WTC11 (cell line): ENCODE measurements at regions not wholly inside any gene's neighbourhood (a gene's known extent, or its start where the extent isn't known, plus 50 kb on each side); places are given as distances from the start of the nearest gene placed in this dataset.

ENCODE experiments used
- ATAC-seq: fragments of 200-7000 bp; cut with Tn5 transposase; 2 replicates; pipeline ENCODE4 v1.10.0; 2021; ENCODE audit warnings: mild to moderate bottlenecking, moderate library complexity
- CTCF ChIA-PET: fragments of 300-600 bp; sonication (Branson Sonifier 250); formaldehyde crosslinking; loops from one replicate; lab custom pipeline; 2021; ENCODE audit warnings: antibody characterized with exemption; lab: Charles Lee
- POLR2A ChIA-PET: fragments of 350-600 bp; sonication (Branson Sonifier 250); formaldehyde crosslinking; loops from one replicate; lab custom pipeline; 2021; ENCODE audit warnings: antibody characterized with exemption; lab: Charles Lee
- DNase-seq: peaks from one replicate; pipeline ENCODE4 v3.0.0; 2021; ENCODE audit warnings: low spot score
- H3K27ac Mint-ChIP-seq: 2 replicates; pipeline ENCODE4 v1.8.0; 2021; ENCODE audit warnings: mixed read lengths
- H3K27me3 Mint-ChIP-seq: 2 replicates; pipeline ENCODE4 v1.8.0; 2021; ENCODE audit warnings: low read depth, mild to moderate bottlenecking, moderate library complexity, mixed read lengths
- H3K36me3 Mint-ChIP-seq: 2 replicates; pipeline ENCODE4 v1.8.0; 2021; ENCODE audit warnings: mixed read lengths
- H3K4me1 Mint-ChIP-seq: 2 replicates; pipeline ENCODE4 v1.8.0; 2022; ENCODE audit warnings: mixed read lengths
- H3K4me3 Mint-ChIP-seq: 2 replicates; pipeline ENCODE4 v1.8.0; 2021; ENCODE audit warnings: mild to moderate bottlenecking, moderate library complexity, mixed read lengths
- H3K9me3 Mint-ChIP-seq: 2 replicates; pipeline ENCODE4 v1.8.0; 2021; ENCODE audit warnings: mixed read lengths
- AR ChIP-seq: fragments of 250-450 bp; sonication (Bioruptor Pico); IDR thresholded peaks from 2 replicates; pipeline ENCODE4 v1.9.0; 2021; ENCODE audit warnings: mild to moderate bottlenecking
- CBFB ChIP-seq: sonication (generic); formaldehyde crosslinking; IDR thresholded peaks from 2 replicates; pipeline ENCODE4 v1.8.1; 2022; ENCODE audit warnings: mild to moderate bottlenecking, low read depth, missing genetic modification reagents
- CTCF ChIP-seq: fragments of 200-600 bp; IDR thresholded peaks from 2 replicates; pipeline ENCODE4 v1.8.0; 2022; ENCODE audit warnings: antibody characterized with exemption
- E2F4 ChIP-seq: sonication (generic); formaldehyde crosslinking; IDR thresholded peaks from 2 replicates; pipeline ENCODE4 v1.8.1; 2022; ENCODE audit warnings: low read depth, mild to moderate bottlenecking, moderate library complexity, missing genetic modification reagents, borderline replicate concordance
- ESRRA ChIP-seq: sonication (generic); formaldehyde crosslinking; IDR thresholded peaks from 2 replicates; pipeline ENCODE4 v1.8.1; 2022; ENCODE audit warnings: mild to moderate bottlenecking, missing genetic modification reagents, borderline replicate concordance
- HMGA2 ChIP-seq: fragments of 250-450 bp; sonication (Bioruptor Pico); IDR thresholded peaks from 2 replicates; pipeline ENCODE4 v1.4.0; 2021; ENCODE audit warnings: mild to moderate bottlenecking, moderate library complexity
- NR1H2 ChIP-seq: sonication (generic); formaldehyde crosslinking; IDR thresholded peaks from 2 replicates; pipeline ENCODE4 v1.9.0; 2021; ENCODE audit warnings: mild to moderate bottlenecking, moderate library complexity, missing genetic modification reagents
- NR3C1 ChIP-seq: sonication (generic); formaldehyde crosslinking; conservative IDR thresholded peaks from 2 replicates; pipeline ENCODE4 v1.8.1; 2023; ENCODE audit warnings: low read depth, mild to moderate bottlenecking, missing genetic modification reagents
- ZBTB43 ChIP-seq: sonication (generic); formaldehyde crosslinking; IDR thresholded peaks from 2 replicates; pipeline ENCODE4 v1.8.1; 2023; ENCODE audit warnings: mild to moderate bottlenecking, missing genetic modification reagents
- ZNF121 ChIP-seq: sonication (generic); formaldehyde crosslinking; IDR thresholded peaks from 2 replicates; pipeline ENCODE4 v1.8.0; 2023; ENCODE audit warnings: missing genetic modification reagents
- ZNF219 ChIP-seq: sonication (generic); formaldehyde crosslinking; IDR thresholded peaks from 2 replicates; pipeline ENCODE4 v1.8.0; 2023; ENCODE audit warnings: missing genetic modification reagents, mild to moderate bottlenecking, borderline replicate concordance
- ZNF281 ChIP-seq: sonication (generic); formaldehyde crosslinking; IDR thresholded peaks from 2 replicates; pipeline ENCODE4 v1.8.0; 2023; ENCODE audit warnings: mild to moderate bottlenecking, missing genetic modification reagents
- ZNF396 ChIP-seq: fragments of 250-450 bp; sonication (Bioruptor Pico); IDR thresholded peaks from 2 replicates; pipeline ENCODE4 v1.8.0; 2021; ENCODE audit warnings: mild to moderate bottlenecking, moderate library complexity, borderline replicate concordance
- ZNF423 ChIP-seq: fragments of 250-450 bp; sonication (Bioruptor Pico); IDR thresholded peaks from 2 replicates; pipeline ENCODE4 v2.1.2; 2022; ENCODE audit warnings: mild to moderate bottlenecking, moderate library complexity
- ZNF425 ChIP-seq: fragments of 250-450 bp; sonication (Bioruptor Pico); conservative IDR thresholded peaks from 2 replicates; pipeline ENCODE4 v1.9.0; 2021; ENCODE audit warnings: mild to moderate bottlenecking
- ZSCAN18 ChIP-seq: fragments of 250-450 bp; sonication (Bioruptor Pico); IDR thresholded peaks from 2 replicates; pipeline ENCODE4 v2.1.2; 2022; ENCODE audit warnings: mild to moderate bottlenecking, moderate library complexity

- Mint-ChIP-seq H3K27ac (no peak overlapping the region), H3K27me3 (peaks cover 52% of the 10 kb centered on the region), H3K9me3 (peaks cover 88% of the 10 kb centered on the region), H3K4me3 (no peak overlapping the region), H3K4me1 (no peaks in the 10 kb centered on the region), H3K36me3 (peaks cover 90% of the 10 kb centered on the region)
- DNase-seq (no peak), ATAC-seq (no peak)
- ChIA-PET POLR2A (no interaction called here), CTCF (no interaction called here)
- TF ChIP-seq CBFB = no peak
- no peak for TF ChIP-seq ESRRA (CRISPR knock-in tag)
- no peak for TF ChIP-seq NR1H2 (CRISPR knock-in tag)
- no peak for TF ChIP-seq ZNF425 (CRISPR knock-in tag)
- no peak for TF ChIP-seq AR (CRISPR knock-in tag)
- TF ChIP-seq ZSCAN18 (CRISPR knock-in tag) = no peak
- TF ChIP-seq NR3C1 = no peak
Observed at GRCh38 chr10:42519079-42519478, 119.3 kb downstream of the ZNF33B start.

GRCh38 chr10:42513921-42514320 is 124.4 kb downstream of the ZNF33B start:
- Mint-ChIP-seq H3K36me3 (peaks cover 79% of the 10 kb centered on the region), H3K4me3 (no peak overlapping the region), H3K27me3 (peaks cover 56% of the 10 kb centered on the region), H3K27ac (no peak overlapping the region), H3K4me1 (no peaks in the 10 kb centered on the region), H3K9me3 (peaks cover 91% of the 10 kb centered on the region)
- ChIA-PET POLR2A (no interaction called here), CTCF (no interaction called here)
- no peak for DNase-seq
- no peak for ATAC-seq
- TF ChIP-seq ZSCAN18 (CRISPR knock-in tag) (no peak), CTCF (no peak), NR3C1 (no peak), ZNF396 (CRISPR knock-in tag) (no peak), ZNF281 (no peak), ZNF423 (CRISPR knock-in tag) (no peak), ZBTB43 (CRISPR knock-in tag) (no peak), AR (CRISPR knock-in tag) (no peak), ZNF219 (CRISPR knock-in tag) (no peak), HMGA2 (CRISPR knock-in tag) (no peak), ZNF121 (CRISPR knock-in tag) (no peak), E2F4 (CRISPR knock-in tag) (no peak)
